ENCODE measurements at regions not wholly inside any gene's neighbourhood (a gene's known extent, or its start where the extent isn't known, plus 50 kb on each side); places are given as distances from the start of the nearest gene placed in this dataset.

GRCh38 chr1:217029281-217030157 lies 306.3 kb upstream of the ESRRG start:
- TF ChIP-seq MXI1 (IDR thresholded peaks at IDR 0.05; ENCODE audit: borderline replicate concordance, low read depth, low read length) (no peak), USF2 (IDR thresholded peaks at IDR 0.05; ENCODE audit: low read depth, low read length) (no peak)
- TF ChIP-seq, protein P1, sequence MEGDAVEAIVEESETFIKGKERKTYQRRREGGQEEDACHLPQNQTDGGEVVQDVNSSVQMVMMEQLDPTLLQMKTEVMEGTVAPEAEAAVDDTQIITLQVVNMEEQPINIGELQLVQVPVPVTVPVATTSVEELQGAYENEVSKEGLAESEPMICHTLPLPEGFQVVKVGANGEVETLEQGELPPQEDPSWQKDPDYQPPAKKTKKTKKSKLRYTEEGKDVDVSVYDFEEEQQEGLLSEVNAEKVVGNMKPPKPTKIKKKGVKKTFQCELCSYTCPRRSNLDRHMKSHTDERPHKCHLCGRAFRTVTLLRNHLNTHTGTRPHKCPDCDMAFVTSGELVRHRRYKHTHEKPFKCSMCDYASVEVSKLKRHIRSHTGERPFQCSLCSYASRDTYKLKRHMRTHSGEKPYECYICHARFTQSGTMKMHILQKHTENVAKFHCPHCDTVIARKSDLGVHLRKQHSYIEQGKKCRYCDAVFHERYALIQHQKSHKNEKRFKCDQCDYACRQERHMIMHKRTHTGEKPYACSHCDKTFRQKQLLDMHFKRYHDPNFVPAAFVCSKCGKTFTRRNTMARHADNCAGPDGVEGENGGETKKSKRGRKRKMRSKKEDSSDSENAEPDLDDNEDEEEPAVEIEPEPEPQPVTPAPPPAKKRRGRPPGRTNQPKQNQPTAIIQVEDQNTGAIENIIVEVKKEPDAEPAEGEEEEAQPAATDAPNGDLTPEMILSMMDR (conservative IDR thresholded peaks at IDR 0.05; ENCODE audit: low read depth, low read length): no peak

Data from IMR-90 (cell line).